Stimulated activated CD4-positive, alpha-beta T cell treated with anti-CD3 and anti-CD28 coated beads, TNF-alpha, amount 100 ng/mL, for 48 hours (primary cell): ENCODE measurements at regions not wholly inside any gene's neighbourhood (a gene's known extent, or its start where the extent isn't known, plus 50 kb on each side); places are given as distances from the start of the nearest gene placed in this dataset.
"Not testable (repeated sequence)": the region's sequence is repeated elsewhere in the genome, so short reads cannot be mapped to it uniquely, and the experiment has no call there.

Source experiments
- DNase-seq, 3 donors: peaks; one replicate each; pipeline ENCODE4 v3.0.0-alpha.2; 2020; ENCODE audit warnings: low read depth in 3 of 3

DNA sequence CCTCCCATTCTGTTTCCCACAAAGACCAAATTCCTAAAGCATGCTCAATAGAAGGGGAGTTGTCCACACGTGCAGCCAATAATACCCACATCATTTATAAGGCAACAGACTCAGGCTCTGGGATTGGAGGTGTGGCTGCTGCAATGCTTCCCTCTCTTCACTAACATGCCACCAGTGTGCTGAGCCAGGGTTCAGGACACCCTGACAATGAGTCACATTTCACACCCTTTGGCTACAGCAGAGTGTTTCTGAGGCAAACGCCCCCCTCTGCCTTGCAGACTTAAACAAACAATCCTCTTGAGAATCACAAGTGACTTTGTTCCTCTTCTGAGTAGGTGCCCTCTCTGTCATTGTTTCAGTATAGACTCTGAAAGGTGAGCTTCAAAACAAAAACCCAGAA is 189.3 kb upstream of the TLE4 start:
- DNase-seq = no peak

DNA sequence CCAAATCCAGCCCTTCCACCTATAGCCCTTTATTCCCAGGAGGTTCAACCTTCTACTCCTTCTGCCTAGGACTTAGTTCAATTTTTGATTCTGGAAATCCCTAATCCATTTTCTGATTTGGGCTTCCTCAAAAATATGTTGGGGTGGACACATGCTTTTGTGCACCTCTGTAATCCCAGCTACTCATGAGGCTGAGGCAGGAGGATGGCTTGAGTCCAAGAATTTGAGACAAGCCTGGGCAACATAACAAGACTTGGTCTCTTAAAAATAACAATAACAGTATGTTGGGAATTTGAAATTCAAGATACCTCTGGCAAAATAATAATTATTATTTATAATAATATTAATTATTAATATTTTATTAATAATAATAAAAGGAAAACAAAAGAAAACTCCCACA is 188.7 kb upstream of the TLE4 start:
- no peak for DNase-seq

DNA sequence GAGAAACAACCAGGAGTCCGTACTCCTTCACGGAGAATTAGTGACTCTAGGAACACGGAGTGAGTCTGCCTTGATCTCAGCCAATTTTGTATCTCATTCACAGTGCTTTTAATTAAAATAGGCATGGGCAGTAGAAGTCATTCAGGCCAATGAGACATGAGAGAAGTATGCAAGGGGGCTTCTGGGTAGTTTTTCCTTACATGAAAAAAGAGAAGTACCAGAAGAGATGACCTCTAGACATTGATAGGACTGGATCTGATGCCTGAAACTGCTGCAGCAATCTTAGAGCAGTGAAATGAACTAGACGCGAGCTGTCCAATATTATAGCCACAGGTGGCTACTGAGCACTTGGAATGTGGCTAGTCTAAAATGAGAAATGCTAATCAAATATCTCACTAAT is 187.7 kb upstream of the TLE4 start:
- DNase-seq = no peak

DNA sequence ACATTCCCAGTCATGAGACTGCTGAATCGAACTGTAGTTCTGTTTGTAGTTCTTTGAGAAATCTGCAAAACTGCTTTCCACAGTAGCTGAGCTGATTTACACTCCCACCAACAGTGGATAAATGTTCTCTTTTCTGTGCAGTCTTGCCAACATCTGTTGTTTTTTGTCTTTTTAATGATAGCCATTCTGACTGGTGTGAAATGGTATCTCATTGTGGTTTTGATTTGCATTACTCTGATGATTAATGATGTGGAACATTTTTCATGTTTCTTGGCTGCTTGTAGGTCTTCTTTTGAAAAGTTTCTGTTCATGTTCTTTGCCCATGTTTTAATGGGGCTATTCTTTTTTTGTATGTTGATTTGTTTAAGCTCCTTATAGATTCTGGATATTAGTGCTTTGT is 187.3 kb upstream of the TLE4 start:
- no peak for DNase-seq

DNA sequence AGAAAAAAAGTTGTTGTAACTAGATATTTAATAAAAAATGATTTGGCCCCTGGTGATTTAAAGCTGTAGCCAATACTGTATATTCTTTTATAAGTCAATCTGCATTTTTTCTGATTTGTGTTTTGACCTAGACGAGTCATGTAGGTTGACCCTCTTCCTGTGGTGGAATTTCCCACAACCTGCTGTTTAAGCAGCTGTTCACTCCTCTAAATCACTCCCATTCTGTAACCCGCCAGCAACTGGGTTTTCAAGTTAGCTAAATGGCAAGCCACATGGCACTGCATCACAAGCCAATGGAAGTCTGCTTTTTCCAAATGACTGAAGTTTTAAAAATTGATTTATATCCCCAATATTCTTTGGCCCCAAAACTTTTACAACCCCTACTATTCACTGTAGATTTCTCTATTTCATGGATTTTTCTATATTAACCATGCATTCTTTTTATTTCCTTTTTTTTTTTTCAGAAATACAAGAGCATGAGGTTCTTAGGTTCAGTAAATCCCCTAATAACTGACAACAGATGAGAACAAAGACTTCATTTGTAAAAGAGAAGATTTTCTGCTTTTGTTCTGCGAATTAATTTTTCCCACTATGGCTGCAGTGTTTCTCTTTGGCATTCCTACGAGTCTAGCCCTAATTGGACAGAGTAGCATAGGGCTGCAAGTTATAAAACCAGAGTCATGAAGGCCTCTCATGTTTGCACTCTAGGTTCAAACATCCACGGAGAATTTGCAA is 184.5 kb upstream of the TLE4 start:
- no peak for DNase-seq

DNA sequence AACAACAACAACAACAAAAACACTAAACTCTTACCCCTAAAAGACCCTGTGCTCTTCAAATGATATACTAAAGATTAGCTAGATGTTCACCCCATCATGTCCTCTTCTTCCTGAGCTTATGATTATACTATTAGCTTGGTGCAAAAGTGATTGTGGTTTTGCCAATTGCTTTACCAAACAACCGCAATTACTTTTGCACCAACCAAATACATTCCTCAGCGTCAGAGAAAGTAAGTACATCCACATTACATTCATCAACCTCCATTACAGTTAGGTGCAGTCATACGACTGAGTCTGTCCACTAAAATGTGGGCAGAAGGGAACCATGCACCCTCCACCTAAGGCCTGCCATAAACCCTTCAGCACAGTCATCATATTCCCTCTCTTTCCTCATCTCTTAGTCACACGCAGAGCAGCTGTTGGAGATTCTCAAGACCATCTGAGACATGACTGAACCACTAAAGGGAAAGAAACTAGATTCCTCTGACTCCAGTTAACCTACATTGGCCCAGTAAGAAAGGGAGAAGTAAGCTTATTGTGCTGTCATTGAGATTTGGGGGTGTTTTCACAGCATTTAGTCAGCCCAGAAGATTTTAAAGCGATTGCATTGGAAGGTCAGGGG is 181.6 kb upstream of the TLE4 start:
- DNase-seq = no peak

DNA sequence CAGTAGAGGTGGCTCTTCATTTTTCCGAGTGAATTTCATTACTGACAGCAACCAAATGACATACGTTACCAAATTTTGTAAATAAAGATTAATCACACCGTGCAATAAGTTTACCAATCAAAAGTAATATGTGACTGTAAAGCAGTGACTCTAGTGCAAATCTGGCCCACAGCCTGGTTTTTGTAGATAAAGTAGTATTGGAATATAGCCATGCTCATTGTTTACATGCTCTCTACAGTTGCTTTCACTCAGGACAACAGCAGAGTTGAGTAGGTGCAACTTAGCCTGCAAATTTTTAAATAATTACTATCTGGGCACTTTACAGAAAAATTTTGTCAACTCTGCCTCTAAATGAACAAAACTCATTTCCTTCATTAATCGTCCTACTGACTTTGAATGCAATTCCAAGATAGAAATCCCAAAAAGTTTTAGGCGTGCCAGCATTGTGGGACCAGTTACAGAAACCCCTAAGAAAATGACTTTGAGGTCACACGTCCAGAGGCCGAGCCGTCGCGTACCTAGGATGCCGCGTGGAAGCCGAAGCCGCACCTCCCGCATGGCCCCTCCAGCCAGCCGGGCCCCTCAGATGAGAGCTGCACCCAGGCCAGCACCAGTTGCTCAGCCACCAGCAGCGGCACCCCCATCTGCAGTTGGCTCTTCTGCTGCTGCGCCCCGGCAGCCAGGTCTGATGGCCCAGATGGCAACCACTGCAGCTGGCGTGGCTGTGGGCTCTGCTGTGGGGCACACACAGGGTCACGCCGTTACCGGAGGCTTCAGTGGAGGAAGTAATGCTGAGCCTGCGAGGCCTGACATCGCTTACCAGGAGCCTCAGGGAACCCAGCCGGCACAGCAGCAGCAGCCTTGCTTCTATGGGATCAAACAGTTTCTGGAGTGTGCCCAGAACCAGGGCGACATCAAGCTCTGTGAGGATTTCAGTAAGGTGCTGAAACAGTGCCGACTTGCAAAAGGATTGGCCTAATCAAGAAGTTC is 180.7 kb upstream of the TLE4 start:
- no peak for DNase-seq

DNA sequence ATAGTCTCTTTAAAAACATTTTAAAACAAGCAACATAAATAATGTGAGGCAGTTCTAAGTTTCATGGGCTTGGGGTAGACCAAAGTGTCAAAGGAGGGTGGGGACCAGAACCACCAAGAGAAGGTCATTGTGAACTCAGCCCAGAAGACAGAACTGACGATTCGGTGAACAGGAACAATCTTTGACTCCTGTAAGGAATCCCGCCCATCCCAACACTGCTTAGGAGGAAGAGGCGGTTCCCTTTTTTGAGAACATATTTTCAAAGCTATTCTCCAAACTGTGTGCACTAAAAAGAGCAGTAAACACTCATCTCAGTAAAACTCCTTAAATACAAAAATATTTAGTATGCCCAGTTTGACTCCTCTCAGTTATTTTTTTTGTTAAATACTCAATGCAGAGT is 176.5 kb upstream of the TLE4 start:
- no peak for DNase-seq

DNA sequence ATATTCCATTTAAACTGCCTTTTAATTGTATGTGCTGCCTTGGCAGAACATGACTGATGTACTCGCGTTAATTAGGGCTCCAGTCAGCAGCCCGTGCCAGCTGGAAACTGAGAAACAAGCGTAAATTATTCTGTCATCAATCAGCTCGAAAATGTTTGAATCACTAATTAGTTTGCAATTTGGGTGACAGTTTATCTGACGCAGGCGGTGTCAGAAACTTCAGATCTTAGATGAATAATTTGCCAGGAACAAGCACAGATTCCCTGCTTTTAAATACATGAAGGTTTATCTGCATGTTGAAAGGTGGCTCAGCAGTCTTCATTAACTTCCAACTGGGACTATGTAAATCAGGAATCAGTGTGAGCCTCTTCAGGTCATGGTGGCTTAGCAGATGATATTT is 176.0 kb upstream of the TLE4 start:
- DNase-seq = no peak

DNA sequence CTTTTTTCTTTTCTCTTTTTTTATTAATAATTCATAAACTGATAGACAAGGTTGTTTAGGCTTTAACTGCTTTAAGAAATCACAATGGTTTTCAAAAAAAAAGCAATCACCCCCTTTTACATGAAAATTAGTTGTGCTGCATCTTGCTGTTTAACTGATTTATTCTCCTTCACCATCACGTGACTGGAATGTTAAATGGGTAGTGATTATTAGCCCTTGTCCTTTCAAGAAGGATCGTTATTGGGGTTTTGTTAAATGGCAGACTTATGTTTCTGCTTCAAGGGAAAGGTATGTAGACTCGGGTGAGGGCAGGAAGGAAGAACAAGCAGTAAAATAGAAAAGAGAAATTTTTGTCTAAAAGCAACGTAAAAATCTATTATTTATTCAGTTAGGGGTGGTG is 175.6 kb upstream of the TLE4 start:
- no peak for DNase-seq

DNA sequence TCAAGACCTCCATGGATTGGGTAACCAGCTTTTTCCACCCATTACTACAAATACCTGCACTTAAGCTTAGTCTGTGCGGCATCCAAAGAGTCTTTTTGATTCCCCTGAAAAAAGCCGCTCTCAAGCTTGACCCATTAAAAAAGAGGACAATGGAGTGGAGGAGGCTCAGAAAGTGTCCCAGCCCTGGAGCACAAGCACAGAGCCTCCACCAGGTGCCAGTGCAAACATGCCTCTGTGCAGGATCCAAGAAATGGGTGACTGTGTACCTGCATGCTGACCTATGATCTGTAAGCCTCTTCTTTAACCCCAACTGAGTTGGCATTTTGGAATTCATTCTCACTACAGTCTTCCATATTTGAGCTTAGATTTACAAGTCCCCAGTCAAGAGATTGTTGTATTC is 168.3 kb upstream of the TLE4 start:
- DNase-seq = no peak

DNA sequence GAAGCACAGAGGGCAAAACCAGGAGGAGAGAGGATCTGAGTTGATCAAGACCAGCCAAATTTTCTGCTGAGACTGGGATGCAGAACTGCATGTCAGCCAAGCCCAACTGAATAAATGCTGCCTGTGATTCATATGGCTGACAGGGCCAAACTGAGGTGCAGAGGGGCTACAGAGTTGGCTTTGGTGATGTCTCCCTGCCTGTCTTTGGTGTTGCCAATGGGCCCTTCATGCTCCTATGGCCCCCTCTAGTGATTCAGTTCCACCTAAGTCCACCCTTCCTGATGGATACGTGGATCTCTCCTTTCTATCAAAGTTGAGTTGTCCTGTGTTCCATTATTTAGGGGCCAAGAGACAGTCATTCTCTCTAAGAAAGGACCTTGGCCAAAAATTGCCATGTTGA is 163.6 kb upstream of the TLE4 start:
- DNase-seq = no peak

DNA sequence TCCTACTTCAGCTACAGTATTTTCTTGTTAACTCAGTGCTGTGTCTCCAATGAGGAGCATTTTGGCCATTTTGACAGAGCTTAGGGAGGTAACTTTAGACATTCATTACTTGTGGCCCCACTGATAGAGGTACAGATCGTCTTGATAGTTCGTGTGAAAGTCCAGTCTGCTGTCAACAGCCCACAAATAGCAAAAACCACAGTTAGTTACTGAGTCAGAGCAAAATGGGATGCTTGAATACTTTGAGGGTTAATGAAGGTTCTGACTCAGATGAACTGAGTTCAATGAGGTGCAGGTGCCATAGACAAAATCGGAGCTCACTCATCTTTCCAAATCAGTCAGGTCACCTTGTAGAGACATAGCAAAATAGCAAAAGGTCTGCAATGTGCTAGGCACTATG is 163.1 kb upstream of the TLE4 start:
- no peak for DNase-seq

DNA sequence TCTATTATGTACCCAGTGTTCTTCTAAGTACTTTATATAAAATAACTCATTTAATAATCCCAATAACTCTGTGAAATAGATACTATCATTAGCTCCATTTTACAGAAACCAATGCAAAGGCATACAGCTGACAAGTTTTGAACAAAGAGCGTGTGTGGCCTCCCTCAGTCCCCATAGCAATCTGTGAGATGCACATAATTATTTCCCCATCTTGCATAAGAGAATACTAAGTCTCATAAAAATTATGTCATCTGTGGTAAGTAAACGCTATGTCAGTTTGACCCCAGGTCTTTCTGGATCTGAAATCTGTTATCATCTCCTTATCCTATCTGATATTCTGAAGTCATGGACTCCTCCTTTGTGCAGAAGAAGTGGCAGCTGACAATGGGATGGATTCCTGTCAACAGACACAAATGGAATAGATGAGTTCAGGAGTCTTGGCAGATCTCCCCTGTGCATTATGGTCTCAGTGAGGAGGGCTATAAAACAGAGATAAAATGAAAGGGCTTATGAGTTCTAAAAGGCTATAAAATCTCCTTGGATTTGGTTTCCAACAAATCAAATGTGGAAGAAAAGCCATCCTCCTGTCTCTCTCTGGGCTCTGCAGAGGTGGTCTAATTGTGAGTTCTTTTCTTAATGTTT is 162.5 kb upstream of the TLE4 start:
- DNase-seq = no peak

DNA sequence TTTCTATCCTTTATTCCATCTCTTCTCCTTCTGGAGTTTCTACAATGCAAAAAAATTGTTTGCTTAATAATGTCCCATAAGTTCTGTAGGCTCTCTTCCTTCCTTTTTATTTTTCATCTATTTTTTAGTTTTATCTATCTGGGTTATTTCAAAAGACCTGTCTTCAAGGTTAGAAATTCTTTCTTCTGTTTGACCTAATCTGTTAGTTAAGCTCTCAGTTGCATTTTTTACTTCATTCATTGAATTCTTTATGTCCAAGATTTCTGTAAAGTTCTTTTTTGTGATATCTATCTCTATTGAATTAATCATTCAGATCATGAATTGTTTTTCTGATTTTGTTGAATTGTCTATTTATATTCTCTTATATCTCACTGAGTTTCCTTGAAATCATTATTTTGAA is 145.9 kb upstream of the TLE4 start:
- no peak for DNase-seq

DNA sequence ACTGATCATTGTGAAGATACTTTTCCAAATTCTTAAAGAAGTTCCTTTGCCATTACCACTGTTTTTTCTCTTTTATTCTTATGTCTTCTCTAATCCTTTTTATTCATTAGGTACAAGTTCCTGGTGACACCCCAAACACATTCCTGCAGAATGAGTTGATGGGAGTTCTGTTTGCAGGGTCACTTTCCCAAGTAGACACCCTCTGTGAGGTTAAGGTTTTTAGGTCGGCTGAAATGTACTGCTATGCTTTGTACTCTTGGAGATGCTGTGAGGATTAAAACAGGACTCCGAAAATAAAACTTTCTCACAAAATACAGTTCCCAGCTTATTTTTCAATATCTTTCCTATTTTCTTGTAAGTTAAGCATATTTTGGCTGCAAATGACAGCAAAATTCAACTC is 143.3 kb upstream of the TLE4 start:
- no peak for DNase-seq

DNA sequence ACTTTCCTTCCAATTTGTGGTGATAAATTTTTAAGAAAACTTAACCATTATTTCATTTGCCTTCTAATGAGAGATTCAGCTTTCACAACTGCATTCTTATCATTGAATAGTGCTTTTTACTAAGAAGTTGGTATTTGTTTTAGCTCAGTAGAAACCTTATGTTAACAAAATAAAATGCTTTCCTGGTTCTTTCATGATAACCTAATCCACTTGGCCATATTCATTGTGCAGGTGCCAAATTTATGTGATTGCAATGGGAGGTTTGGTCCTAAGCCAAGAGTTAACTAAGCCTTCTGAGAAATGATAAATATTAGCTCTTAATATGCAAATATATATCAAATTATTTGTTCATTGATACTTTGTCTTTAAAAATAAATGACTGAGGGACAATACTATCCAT is 141.1 kb upstream of the TLE4 start:
- DNase-seq = no peak

DNA sequence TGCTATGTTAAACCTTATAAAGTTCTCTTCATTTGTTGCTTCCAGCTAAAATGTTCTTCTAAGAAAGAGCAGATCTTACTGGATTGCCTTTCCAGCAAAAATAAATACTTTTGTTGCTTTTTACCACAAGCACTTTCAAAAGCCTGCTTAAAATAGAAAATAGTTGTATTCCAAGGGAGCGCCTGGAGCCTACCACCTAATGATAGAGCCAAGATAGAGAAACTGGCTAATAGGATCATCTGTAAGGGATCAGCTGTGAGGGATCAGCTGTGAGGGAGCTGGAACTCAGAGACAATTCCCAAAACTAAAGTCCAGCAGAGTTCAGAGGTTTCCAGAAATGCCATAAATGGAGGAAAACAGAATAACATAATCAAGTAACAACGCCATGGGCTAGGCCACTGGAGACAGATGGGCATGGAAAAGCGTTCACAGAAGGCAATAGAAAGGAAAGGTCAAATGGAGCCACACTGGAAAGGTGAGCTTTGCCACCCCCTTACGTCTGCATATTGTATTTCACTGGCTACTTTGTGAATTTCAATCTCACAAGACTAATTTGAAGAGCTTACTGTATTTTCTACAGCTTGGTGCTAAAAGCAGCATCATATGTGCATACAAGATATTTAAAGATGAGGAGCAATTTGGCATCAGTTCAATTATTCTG is 140.6 kb upstream of the TLE4 start:
- DNase-seq = no peak

DNA sequence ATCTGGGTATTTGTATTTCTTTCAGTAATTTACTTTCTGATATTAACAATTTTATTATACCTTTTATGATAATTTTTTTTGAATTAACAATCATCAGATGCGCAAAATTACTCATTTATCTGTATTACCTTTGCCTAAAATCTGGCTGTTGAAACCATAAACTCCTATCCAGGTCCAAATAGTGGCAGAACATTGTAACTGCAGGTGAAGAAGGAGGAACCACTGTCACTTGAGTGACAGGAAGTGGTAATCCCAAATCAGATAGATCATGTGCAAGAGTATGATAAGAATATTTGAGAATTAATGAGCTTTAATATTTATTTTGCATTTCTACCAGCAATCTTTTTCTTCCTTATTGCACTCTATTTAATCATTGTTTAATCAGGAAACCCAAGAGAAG is 139.3 kb upstream of the TLE4 start:
- DNase-seq = no peak

DNA sequence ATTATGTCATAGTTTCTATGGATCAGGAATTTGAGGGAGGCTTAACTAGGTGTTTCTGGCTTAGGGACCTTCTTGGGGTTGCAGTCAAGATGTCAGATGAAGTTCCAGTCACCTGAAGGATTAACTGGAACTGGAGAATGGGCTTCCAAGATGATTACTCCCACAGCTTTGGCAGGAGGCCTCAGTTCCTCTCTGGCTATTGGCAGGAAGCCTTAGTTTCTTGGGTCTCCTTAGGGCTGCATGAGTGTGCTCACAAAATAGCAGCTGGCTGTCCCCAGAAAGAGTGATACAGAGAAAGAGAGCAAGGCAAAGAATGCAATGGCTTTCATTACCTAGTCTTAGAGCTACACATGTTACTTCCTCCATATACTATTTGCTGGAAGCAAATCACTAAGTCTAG is 138.1 kb upstream of the TLE4 start:
- no peak for DNase-seq

DNA sequence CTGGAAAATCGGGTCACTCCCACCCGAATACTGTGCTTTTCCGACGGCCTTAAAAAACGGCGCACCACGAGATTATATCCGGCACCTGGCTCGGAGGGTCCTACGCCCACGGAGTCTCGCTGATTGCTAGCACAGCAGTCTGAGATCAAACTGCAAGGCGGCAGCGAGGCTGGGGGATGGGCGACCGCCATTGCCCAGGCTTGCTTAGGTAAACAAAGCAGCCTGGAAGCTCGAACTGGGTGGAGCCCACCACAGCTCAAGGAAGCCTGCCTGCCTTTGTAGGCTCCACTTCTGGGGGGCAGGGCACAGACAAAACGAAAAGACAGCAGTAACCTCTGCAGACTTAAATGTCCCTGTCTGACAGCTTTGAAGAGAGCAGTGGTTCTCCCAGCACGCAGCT is 132.5 kb upstream of the TLE4 start:
- DNase-seq = not testable (repeated sequence)
